Hypothalamus (tissue), 51 donors: ENCODE measurements at regions not wholly inside any gene's neighbourhood (a gene's known extent, or its start where the extent isn't known, plus 50 kb on each side); places are given as distances from the start of the nearest gene placed in this dataset.

Source experiments
- DNase-seq, 51 donors: peaks; one replicate each; lab custom pipeline; 2025; lab: John Stamatoyannopoulos, UW

DNA sequence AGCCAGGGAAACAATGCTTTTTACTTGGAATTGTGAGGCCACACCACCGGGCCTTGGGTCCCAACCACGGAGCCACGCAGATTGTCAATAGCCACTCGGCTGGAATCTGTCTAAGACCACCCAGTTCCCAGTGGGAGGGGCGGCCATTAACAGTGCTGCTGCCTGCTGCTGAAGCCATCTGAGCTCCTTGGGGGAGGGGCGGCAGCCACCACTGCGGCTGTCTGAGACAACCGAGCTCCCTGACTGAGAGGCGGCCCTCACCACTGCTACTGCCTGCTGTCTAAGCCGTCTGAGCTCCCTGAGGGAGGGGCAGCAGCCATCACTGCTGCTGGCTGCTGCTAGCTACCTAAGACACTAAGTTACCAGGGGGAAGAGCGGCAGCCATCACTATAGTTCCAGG is 64.3 kb downstream of the DMRTA2 start:
- DNase-seq = no peak

GRCh38 chr1:50357186-50357585 is 66.1 kb downstream of the DMRTA2 start:
- no peak for DNase-seq

GRCh38 chr1:50354813-50355212 is 68.4 kb downstream of the DMRTA2 start:
- no peak for DNase-seq

- no peak for DNase-seq
Measured at GRCh38 chr1:50352428-50352827, 70.8 kb downstream of the DMRTA2 start.

GRCh38 chr1:50350868-50351267 is 72.4 kb downstream of the DMRTA2 start:
- no peak for DNase-seq

GRCh38 chr1:50350421-50350820 is 72.8 kb downstream of the DMRTA2 start:
- DNase-seq = no peak

- no peak for DNase-seq
Measured at GRCh38 chr1:50349242-50349565, 74.0 kb downstream of the DMRTA2 start.

GRCh38 chr1:50348449-50349241 is 74.6 kb downstream of the DMRTA2 start:
- DNase-seq = peak in 28 of 51 donors; percentile 5 to 65 (median 26)

GRCh38 chr1:50347933-50348332 is 75.3 kb downstream of the DMRTA2 start:
- DNase-seq = no peak

GRCh38 chr1:50346621-50347020 is 76.6 kb downstream of the DMRTA2 start:
- DNase-seq = no peak

- DNase-seq = no peak
Measured at GRCh38 chr1:50343323-50343722, 79.9 kb downstream of the DMRTA2 start.

DNA sequence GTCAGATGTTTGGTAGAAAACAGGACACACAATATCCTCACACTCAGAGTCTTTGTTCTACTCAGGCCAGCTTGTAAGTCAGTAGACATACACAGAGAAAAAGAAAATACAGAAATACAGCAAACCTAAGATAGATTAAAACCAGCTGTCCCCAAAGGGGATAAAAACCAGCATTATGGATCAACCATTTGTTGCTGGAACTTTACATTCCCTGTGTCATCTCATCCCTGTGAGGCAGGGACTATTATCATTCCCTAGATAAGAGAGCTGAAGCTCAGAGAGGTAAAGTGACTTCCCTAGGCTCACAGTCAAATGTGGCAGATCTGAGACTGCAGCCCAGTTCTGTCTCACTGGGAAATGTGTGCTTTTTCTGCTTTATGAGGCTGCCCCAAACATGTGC is 80.7 kb downstream of the DMRTA2 start:
- no peak for DNase-seq

DNA sequence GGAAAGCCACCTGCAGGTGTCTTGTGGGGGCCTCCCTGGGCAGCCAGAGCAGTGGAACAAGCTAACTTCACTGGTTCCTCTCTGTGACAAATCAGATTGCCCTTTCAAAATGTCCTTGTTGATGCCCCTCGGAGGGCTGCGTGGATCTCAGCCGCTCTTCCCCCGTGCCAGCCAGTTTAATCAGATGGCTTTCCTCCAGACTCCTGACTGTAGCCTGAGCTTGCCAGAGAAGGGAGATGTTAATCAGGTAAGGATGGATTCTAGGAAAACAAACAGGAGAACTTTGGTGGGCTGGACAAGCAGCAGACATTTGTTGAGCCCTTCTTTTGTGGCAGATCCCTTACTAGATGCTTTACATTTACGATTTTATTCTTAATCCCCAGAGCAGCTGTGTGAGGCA is 88.2 kb downstream of the DMRTA2 start:
- no peak for DNase-seq

DNA sequence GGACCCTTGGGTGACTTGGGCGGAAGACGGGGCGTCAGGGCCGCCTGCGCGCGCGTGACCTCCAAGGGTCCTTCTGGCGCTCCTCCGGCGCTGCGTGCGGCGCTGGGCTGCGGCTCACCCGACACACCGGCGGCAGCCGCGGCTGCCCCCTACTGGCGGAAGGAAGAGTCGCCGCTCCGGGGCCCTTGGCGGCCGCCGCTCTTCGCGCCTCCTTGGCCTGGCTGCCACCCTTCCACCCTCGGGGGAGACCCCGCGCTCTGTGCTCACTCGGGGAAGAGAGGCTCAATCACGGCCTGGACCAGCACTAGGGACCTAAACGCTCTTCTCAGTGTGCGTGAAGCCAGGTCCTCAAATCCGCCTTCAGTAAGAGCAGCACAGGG is 89.7 kb downstream of the DMRTA2 start:
- DNase-seq = peak in 25 of 51 donors; percentile 2 to 58 (median 11)

DNA sequence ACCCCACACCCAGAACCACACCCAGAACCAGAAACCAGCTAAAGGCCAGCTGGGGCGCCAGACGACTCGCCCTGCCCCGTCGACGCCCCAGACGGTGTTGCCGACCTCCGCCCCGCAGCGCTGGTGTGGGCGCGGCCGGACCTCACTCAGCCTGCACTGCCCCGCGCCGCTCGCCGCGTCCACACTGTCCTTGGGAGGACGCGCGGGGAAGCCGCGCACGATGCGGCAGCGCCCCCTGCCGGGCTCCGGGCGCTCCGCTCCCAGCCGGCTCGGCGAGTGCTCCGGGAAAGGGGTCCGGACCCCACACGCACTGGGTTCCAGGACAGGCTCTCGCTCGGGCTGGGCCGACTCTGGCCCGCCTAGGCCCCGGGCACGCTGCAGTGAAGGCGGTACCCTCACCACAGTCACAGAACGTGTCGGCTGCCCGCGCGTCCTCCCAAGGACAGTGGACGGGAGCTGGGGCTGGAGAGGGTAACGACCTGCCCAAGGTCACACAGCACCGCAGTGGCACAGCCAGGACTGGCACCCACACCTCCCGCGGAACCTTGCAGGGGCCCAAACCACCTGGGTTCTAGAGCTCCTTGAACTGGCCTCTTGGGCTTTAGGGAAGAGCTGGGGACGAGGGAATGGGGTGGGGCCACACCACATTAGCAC is 90.2 kb downstream of the DMRTA2 start:
- DNase-seq = peak in 34 of 51 donors; percentile 4 to 65 (median 22)

DNA sequence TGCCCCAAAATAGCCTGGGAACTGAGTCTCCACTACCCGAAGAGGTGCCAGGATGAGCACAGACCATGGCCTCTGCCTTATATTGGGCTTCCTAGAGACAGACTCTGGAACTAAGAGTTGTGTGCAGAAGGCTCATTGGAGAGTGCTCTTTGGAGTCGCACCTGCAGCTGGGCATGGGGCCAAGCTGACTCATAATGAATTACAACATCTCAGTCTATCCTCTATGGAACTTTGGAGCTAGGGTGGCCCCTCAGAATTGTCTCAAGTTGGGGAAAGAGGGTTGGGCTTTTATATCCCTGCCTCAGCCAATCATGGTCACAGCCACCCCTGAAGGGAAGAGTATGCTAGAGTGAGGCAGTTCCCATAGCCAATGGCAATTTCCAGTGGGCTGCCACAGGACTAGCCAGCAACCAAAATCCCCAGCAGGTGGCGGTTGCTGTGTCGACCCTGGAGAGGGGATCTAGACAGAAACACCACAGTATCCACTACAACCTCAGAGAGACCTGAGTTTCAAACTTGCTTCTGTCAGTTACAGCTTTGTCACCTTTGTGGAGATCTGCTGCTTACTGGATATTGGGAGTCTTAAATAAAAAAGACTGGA is 93.8 kb downstream of the DMRTA2 start:
- DNase-seq = no peak

GRCh38 chr1:50328552-50328951 is 94.7 kb downstream of the DMRTA2 start:
- DNase-seq = no peak

- no peak for DNase-seq
Measured at GRCh38 chr1:50326026-50326425, 97.2 kb downstream of the DMRTA2 start.

DNA sequence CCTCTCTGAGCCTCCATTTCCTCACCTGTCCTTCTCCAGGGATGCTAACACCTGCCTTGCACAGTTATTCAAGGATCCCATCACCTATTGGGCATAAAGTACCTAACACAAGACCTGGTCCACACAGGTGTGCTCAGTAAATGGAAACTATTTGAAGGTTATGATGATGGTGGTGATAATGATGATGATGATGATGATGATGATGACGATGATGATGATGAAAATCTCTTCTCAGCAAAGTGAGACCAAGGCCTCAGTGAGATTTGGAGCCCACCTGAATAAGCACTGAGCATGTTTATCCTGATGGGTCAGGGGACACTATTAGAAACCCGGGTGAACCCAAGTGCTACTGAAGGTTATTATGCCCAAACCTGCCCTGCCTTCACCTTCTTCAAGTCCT is 100.7 kb downstream of the DMRTA2 start:
- no peak for DNase-seq

- no peak for DNase-seq
Measured at GRCh38 chr1:50318428-50318827, 104.8 kb downstream of the DMRTA2 start.

- peak in 13 of 51 donors; percentile 3 to 24 (median 13) for DNase-seq
Measured at GRCh38 chr1:50308878-50309277, 114.4 kb downstream of the DMRTA2 start.

- DNase-seq = no peak
Measured at GRCh38 chr1:50305808-50306207, 117.4 kb downstream of the DMRTA2 start.
